SU-DHL-6 (cell line): ENCODE measurements at regions not wholly inside any gene's neighbourhood (a gene's known extent, or its start where the extent isn't known, plus 50 kb on each side); places are given as distances from the start of the nearest gene placed in this dataset.

Experiments used
- H2AFZ ChIP-seq: fragments of 200-600 bp; sonication (generic); 2 replicates; pipeline ENCODE4 v1.6.1; 2014; ENCODE audit warnings: low read depth, mild to moderate bottlenecking, moderate library complexity, mixed read lengths, antibody characterized with exemption, low read length; ENCODE audit not compliant: severe bottlenecking
- H3F3A ChIP-seq: fragments of 200-600 bp; shearing (Covaris generic); 2 replicates; pipeline ENCODE4 v1.6.0; 2016; ENCODE audit warnings: antibody characterized with exemption, mild to moderate bottlenecking; ENCODE audit not compliant: insufficient read depth
- H3K27ac ChIP-seq: fragments of 200-600 bp; sonication (generic); 2 replicates; pipeline ENCODE4 v1.5.1; 2016; ENCODE audit warnings: low read depth, mild to moderate bottlenecking, low read length, moderate library complexity, mixed read lengths
- H3K27me3 ChIP-seq: fragments of 200-600 bp; sonication (generic), shearing (Covaris generic); 2 replicates; pipeline ENCODE4 v1.6.0; 2014; ENCODE audit warnings: mild to moderate bottlenecking, low read length
- H3K36me3 ChIP-seq: fragments of 200-600 bp; sonication (generic); 2 replicates; pipeline ENCODE4 v1.6.1; 2014; ENCODE audit warnings: mild to moderate bottlenecking, low read length, mixed read lengths
- H3K4me2 ChIP-seq: fragments of 300-600, 200-600 bp; shearing (Covaris generic), sonication (generic); 2 replicates; pipeline ENCODE4 v1.6.0; 2014; ENCODE audit warnings: low read length, low read depth, mild to moderate bottlenecking; ENCODE audit not compliant: poor library complexity, severe bottlenecking
- H3K4me3 ChIP-seq: fragments of 200-600 bp; sonication (generic); 2 replicates; pipeline ENCODE4 v1.5.1; 2014; ENCODE audit warnings: antibody characterized with exemption, low read length, mild to moderate bottlenecking, mixed read lengths; ENCODE audit not compliant: insufficient read depth, poor library complexity, severe bottlenecking
- H3K79me2 ChIP-seq: fragments of 200-600 bp; sonication (generic); 2 replicates; pipeline ENCODE4 v1.6.1; 2014; ENCODE audit warnings: mild to moderate bottlenecking, low read length, moderate library complexity; ENCODE audit not compliant: insufficient read depth
- H3K9ac ChIP-seq: fragments of 200-600 bp; sonication (generic); 2 replicates; pipeline ENCODE4 v1.7.0; 2014; ENCODE audit warnings: mild to moderate bottlenecking, low read length
- H3K9me2 ChIP-seq: fragments of 200-600 bp; sonication (generic); replicated peaks from 2 replicates; pipeline ENCODE4 v1.6.1; 2014; ENCODE audit warnings: low read length; ENCODE audit not compliant: insufficient read depth
- H3K9me3 ChIP-seq: fragments of 200-600 bp; sonication (generic); 2 replicates; pipeline ENCODE4 v1.6.1; 2014; ENCODE audit warnings: low read length, mixed read lengths; ENCODE audit not compliant: insufficient read depth
- H4K20me1 ChIP-seq: fragments of 200-600 bp; sonication (generic); 2 replicates; pipeline ENCODE4 v1.6.1; 2014; ENCODE audit warnings: low read depth, mild to moderate bottlenecking, antibody characterized with exemption, low read length, moderate library complexity, mixed read lengths
- EZH2phosphoT487 ChIP-seq: fragments of 200-600 bp; sonication (generic), shearing (Covaris generic); conservative IDR thresholded peaks from 2 replicates; pipeline ENCODE4 v1.6.1; 2018; ENCODE audit warnings: mild to moderate bottlenecking, antibody characterized with exemption, low read length, moderate library complexity, mixed read lengths
- TF ChIP-seq, protein P1 (sequence below): fragments of 200-600 bp; sonication (generic); IDR thresholded peaks from one replicate; pipeline ENCODE4 v1.5.1; 2017; ENCODE audit warnings: antibody characterized with exemption, mild to moderate bottlenecking, low read length, moderate library complexity; ENCODE audit not compliant: insufficient read depth, poor library complexity, severe bottlenecking

DNA sequence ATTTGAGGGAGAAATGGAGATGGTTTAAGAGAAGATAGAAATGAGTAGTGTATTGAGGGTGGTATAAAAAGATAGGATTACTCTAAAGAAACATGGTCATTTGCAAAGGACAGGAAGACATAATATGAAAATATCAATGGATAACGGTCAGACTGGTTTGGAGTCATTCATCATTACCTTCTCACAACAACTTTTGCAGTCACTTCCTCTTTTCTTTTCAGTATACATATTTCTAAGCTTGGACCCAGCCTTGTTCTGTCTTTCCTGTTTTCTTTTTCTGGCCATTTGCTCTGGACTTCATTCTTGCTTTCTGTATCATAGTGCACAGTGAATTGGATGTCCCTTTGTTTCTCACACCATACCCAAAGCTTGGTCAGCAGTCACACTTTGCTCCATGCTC is 966.5 kb upstream of the TYRP1 start:
- Histone ChIP-seq H3K4me3 (no peak overlapping the region), H3K27me3 (no peaks in the 10 kb centered on the region), H3K79me2 (no peaks in the 10 kb centered on the region), H3F3A (no peaks in the 10 kb centered on the region), H3K4me2 (no peak overlapping the region), H4K20me1 (no peaks in the 10 kb centered on the region), H3K9me2 (no peaks in the 10 kb centered on the region), H3K27ac (no peak overlapping the region), H3K9me3 (no peaks in the 10 kb centered on the region), H2AFZ (no peak overlapping the region), H3K9ac (no peak overlapping the region), H3K36me3 (no peaks in the 10 kb centered on the region)
- TF ChIP-seq, protein P1, sequence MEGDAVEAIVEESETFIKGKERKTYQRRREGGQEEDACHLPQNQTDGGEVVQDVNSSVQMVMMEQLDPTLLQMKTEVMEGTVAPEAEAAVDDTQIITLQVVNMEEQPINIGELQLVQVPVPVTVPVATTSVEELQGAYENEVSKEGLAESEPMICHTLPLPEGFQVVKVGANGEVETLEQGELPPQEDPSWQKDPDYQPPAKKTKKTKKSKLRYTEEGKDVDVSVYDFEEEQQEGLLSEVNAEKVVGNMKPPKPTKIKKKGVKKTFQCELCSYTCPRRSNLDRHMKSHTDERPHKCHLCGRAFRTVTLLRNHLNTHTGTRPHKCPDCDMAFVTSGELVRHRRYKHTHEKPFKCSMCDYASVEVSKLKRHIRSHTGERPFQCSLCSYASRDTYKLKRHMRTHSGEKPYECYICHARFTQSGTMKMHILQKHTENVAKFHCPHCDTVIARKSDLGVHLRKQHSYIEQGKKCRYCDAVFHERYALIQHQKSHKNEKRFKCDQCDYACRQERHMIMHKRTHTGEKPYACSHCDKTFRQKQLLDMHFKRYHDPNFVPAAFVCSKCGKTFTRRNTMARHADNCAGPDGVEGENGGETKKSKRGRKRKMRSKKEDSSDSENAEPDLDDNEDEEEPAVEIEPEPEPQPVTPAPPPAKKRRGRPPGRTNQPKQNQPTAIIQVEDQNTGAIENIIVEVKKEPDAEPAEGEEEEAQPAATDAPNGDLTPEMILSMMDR: no peak
- no peak for TF ChIP-seq EZH2phosphoT487

DNA sequence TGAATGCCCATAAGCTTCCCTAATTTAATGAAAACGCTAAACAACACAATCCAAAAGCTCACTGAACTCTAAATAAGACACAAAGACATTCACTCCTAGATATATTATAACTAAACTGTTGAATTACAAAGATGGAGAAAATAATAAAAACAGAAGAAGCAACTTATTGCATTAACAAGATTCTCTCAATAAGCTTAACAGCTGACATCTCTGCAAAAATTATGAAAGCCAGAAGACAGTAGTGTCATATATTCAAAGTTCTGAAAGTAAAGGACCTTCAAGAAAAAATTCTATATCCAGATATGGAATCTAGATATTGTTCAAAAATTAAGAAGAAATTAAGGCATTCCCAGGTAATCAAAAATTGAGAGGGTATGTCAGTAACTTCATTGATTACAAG is 957.8 kb upstream of the TYRP1 start:
- H3K36me3 ChIP-seq: no peaks in the 10 kb centered on the region
- no peak overlapping the region for H3K4me2 ChIP-seq
- TF ChIP-seq EZH2phosphoT487: no peak
- TF ChIP-seq, protein P1: no peak
- H3K9me3 ChIP-seq: peaks cover 6% of the 10 kb centered on the region; the same call in 1 of the 2 replicates
- H3F3A ChIP-seq: no peaks in the 10 kb centered on the region
- H3K9me2 ChIP-seq: 0 out of 2 replicates have a peak, but pooled peaks cover 3% of the 10 kb centered on the region
- H3K4me3 ChIP-seq: no peak overlapping the region
- H3K79me2 ChIP-seq: no peaks in the 10 kb centered on the region
- H3K9ac ChIP-seq: no peak overlapping the region
- H4K20me1 ChIP-seq: no peaks in the 10 kb centered on the region
- no peak overlapping the region for H2AFZ ChIP-seq
- no peak overlapping the region for H3K27ac ChIP-seq
- H3K27me3 ChIP-seq: no peaks in the 10 kb centered on the region

DNA sequence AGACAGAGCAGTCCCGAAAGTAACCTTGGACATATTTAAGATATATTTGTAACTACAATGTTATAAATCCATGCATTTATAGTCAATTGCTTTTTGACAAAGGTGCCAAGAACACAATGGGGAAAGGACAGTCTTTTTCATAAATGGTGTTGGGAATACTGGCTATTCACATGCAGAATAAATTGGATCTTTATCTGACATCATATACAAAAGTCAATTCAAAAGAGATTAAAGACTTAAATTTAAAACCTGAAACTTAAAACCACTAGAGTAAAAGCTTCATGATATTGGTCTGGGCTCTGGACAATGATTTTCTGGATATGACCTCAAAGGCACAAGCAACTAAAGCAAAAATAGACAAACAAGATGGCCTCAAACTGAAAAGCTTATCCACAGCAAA is 950.7 kb upstream of the TYRP1 start:
- Histone ChIP-seq H2AFZ (no peak overlapping the region), H3K4me2 (no peak overlapping the region), H3K36me3 (no peaks in the 10 kb centered on the region), H3K79me2 (no peaks in the 10 kb centered on the region), H4K20me1 (no peaks in the 10 kb centered on the region), H3F3A (no peaks in the 10 kb centered on the region), H3K27ac (no peak overlapping the region), H3K9ac (no peak overlapping the region), H3K9me3 (0 out of 2 replicates have a peak, but pooled peaks cover 7% of the 10 kb centered on the region), H3K4me3 (no peak overlapping the region), H3K9me2 (no peaks in the 10 kb centered on the region; the same call in none of the 2 replicates), H3K27me3 (no peaks in the 10 kb centered on the region)
- TF ChIP-seq, protein P1: no peak
- no peak for TF ChIP-seq EZH2phosphoT487

DNA sequence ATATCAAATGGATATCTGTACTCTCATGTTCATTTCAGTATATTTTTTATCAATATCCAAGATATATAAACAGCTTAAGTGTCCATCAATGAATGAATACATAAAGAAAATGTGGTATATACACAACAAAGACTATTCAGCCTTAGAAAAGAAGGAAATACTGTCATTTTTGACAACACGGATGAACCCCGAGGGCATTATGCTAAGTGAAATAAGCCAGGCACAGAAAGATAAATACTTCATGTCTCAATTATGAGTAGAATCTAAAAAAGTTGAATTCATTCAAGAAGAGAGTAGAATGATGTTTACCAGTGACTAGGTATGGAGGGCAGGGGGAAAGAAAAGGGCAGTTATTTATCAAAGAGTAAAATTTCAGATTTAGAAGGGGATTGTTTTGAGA is 949.8 kb upstream of the TYRP1 start:
- no peaks in the 10 kb centered on the region for H3K36me3 ChIP-seq
- H3K9ac ChIP-seq: no peak overlapping the region
- no peak overlapping the region for H3K27ac ChIP-seq
- H2AFZ ChIP-seq: no peak overlapping the region
- H3K9me2 ChIP-seq: no peaks in the 10 kb centered on the region; the same call in none of the 2 replicates
- H3K27me3 ChIP-seq: no peaks in the 10 kb centered on the region
- H3K79me2 ChIP-seq: no peaks in the 10 kb centered on the region
- H3K4me2 ChIP-seq: no peak overlapping the region
- H3F3A ChIP-seq: no peaks in the 10 kb centered on the region
- TF ChIP-seq EZH2phosphoT487: no peak
- TF ChIP-seq, protein P1: no peak
- H4K20me1 ChIP-seq: no peaks in the 10 kb centered on the region
- H3K9me3 ChIP-seq: 0 out of 2 replicates have a peak, but pooled peaks cover 7% of the 10 kb centered on the region
- no peak overlapping the region for H3K4me3 ChIP-seq
